Testis (tissue), 2 donors: ENCODE measurements at regions not wholly inside any gene's neighbourhood (a gene's known extent, or its start where the extent isn't known, plus 50 kb on each side); places are given as distances from the start of the nearest gene placed in this dataset.

ENCODE experiments used
- POLR2A ChIP-seq: fragments of 450-650 bp; IDR thresholded peaks from one replicate; pipeline ENCODE4 v1.6.1; 2017; ENCODE audit warnings: antibody characterized with exemption, mild to moderate bottlenecking, moderate library complexity
- TF ChIP-seq, protein P1 (sequence below), 3 experiments: fragments of 450-650 bp in 2 of 3; fragments of 200-600 bp in 1 of 3; sonication (generic) in 1 of 3; IDR thresholded peaks; one replicate each; pipeline ENCODE4 v1.5.1; 2016 to 2019; ENCODE audit warnings: antibody characterized with exemption in 3 of 3, mild to moderate bottlenecking in 2 of 3, moderate library complexity in 1 of 3

DNA sequence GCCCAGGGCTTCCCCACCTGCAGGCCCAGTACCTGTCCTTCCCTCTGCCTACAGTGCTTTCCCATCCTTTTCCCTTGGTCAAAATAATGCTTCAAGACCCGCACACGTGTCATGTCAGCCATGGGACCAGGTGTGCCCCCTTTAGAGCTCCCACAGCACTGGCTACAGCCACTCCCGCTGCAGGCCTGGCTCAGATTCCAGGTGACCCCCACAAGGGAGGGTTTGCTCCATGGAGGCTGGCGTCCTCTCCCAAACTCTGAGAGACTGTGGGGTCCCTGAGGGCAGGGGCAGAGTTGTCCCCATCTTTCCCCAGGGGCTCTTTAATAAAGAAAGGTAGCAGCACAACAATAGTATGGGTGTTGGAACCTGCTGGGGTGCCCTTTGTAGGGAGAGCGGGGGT, 66.4 kb upstream of the RUNX3 start:
- TF ChIP-seq POLR2A = no peak
- TF ChIP-seq, protein P1, sequence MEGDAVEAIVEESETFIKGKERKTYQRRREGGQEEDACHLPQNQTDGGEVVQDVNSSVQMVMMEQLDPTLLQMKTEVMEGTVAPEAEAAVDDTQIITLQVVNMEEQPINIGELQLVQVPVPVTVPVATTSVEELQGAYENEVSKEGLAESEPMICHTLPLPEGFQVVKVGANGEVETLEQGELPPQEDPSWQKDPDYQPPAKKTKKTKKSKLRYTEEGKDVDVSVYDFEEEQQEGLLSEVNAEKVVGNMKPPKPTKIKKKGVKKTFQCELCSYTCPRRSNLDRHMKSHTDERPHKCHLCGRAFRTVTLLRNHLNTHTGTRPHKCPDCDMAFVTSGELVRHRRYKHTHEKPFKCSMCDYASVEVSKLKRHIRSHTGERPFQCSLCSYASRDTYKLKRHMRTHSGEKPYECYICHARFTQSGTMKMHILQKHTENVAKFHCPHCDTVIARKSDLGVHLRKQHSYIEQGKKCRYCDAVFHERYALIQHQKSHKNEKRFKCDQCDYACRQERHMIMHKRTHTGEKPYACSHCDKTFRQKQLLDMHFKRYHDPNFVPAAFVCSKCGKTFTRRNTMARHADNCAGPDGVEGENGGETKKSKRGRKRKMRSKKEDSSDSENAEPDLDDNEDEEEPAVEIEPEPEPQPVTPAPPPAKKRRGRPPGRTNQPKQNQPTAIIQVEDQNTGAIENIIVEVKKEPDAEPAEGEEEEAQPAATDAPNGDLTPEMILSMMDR (IDR thresholded peaks at IDR 0.05) = no peak
